ENCODE measurements at regions not wholly inside any gene's neighbourhood (a gene's known extent, or its start where the extent isn't known, plus 50 kb on each side); places are given as distances from the start of the nearest gene placed in this dataset.
"Not testable (repeated sequence)": the region's sequence is repeated elsewhere in the genome, so short reads cannot be mapped to it uniquely, and the experiment has no call there.

DNA sequence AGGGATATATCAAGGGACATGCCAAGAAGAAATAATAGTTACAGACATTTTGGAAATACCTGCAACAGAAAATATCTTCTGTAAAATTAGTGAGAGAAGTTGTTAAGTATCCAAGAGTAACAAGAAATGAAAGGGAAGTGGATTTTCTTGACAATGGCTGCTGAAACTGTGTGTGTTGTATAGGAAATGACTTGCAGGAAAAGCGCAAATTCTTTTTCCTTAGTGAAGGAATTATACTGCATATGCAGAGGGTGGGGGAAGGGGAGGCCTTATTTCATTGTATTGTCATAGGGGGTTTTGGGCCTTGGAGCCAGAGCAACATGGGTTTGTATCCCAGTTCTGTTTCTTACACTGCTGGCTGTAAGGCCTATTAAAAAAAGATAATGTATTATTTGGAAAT, 84.4 kb upstream of the DDHD1 start:
- DNase-seq (ENCODE audit: low spot score): no peak
- in situ Hi-C loops (cut with HindIII; ENCODE audit: low sequenced_read_pairs): no loop called here

DNA sequence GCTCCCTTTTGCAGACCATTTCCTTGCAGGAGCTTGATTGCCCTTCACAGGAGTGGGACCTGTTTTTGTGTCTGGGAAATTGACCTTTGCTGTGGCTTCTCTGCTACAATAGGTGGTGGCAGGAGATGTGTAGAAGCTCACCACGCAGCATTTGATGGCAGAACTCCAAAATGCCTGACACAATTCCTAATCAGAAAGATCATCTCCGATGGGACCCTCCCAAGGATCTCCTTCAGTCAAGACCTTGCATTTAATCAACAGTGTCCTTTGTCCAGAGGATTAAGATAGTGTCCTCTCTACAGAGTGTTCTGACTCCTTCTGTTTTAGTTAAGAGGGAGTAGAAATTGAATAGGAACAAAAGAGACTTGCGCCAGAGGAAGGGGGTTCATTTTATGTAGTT, 83.6 kb upstream of the DDHD1 start:
- in situ Hi-C loops (cut with HindIII; ENCODE audit: low sequenced_read_pairs): no loop called here
- no peak for DNase-seq (ENCODE audit: low spot score)

DNA sequence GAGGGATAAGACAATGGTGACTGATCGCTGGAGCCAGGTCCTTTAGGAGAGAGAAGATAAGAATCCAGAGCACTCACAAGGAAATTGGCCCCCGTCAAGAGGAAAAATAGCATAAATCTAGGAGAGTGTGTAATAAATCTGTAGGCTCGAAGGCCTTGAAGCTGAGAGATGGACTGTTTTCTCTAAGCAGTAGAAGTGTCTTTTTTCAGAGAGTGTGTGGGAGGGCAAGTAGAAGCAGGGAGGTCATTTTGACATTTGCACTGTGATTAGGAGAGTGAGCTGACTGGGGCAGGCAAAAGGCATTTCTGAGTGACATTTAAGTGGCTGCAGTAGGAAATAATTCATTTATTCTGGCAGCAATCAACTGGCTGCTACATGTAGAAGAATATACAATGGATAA, 78.0 kb upstream of the DDHD1 start:
- in situ Hi-C loops (cut with HindIII; ENCODE audit: low sequenced_read_pairs): no loop called here
- no peak for DNase-seq (ENCODE audit: low spot score)

DNA sequence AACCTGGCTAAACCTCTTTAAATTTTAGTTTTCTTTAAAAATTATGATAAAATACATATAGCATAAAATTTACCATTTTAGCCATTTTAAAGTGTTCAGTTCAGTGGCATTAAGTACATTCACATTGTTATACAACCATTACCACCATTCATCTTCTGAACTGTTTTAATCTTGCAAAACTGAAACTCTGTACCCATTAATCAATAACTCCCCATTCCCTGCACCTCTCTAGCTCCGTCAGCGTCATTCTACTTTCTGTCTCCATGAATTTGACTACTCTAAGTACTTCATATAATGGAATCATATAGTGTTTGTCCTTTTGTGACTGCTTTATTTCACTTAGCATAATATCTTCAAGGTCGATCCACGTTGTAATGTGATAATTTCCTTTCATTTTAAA, 75.8 kb upstream of the DDHD1 start:
- in situ Hi-C loops (cut with HindIII; ENCODE audit: low sequenced_read_pairs): no loop called here
- DNase-seq (ENCODE audit: low spot score): no peak

DNA sequence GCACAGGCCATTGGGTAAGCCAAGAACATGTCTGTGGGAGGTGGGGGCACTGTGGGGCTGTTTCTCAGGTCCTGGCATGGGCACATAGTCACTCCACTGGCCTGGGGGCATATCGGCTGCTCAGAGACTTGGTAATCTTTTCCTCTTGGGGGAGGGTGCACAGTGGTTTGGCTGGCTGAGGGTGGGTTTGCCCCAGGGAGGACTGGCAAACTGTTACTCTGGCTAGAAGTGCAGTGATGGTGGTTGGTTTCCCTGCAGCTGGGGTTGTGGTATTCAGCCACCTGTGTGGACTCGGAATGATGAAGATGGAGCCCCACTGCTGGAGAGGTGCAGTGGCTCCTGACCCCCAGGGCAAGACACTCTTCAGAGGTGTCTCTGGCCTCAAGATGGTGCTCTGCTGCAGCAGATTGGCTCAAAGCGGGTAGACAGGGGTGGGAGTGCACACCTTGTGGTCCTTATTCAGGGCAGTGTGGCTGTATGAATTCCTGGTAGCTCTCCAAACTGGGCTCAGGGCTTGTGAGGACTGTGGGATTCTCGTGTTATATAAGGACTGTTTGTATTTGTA, 74.1 kb upstream of the DDHD1 start:
- DNase-seq (ENCODE audit: low spot score): no peak
- in situ Hi-C loops (cut with HindIII; ENCODE audit: low sequenced_read_pairs): no loop called here

DNA sequence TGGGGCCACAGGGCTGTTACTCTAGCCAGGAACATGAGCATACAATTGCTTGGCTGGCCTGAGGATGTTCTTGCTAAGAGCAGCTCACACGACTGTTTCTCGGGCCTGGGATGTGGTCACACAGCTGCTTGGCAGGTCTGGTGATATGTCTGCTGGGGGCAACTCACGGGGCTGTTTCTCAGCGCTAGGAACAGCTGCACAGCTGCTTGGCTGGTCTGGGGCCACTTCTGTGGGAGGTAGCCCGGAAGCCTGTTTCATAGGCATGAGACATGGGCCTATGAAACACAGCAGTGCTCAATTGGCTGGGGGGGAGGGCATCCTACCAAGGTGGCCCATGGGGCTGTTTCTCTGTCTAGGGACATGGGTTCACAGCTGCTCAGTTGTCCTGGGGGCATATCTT, 73.4 kb upstream of the DDHD1 start:
- DNase-seq (ENCODE audit: low spot score): no peak
- in situ Hi-C loops (cut with HindIII; ENCODE audit: low sequenced_read_pairs): no loop called here

DNA sequence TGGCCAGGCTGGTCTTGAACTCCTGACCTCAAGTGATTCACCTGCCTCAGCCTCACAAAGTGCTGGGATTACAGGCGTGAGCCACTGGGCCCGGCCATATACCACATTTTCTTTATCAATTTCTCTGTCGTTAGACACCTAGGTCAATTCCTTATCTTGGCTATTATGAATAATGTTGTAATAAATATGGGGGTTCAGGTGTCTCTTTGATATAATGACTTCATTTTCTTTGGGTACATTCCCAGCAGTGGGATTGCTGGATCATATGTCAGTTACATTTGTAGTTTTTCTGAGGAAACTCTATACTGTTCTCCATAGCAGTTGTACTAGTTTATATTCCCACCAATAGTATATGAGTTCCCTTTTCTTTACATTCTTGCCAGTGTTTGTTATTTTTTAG, 67.8 kb upstream of the DDHD1 start:
- in situ Hi-C loops (cut with HindIII; ENCODE audit: low sequenced_read_pairs): no loop called here
- DNase-seq (ENCODE audit: low spot score): no peak

DNA sequence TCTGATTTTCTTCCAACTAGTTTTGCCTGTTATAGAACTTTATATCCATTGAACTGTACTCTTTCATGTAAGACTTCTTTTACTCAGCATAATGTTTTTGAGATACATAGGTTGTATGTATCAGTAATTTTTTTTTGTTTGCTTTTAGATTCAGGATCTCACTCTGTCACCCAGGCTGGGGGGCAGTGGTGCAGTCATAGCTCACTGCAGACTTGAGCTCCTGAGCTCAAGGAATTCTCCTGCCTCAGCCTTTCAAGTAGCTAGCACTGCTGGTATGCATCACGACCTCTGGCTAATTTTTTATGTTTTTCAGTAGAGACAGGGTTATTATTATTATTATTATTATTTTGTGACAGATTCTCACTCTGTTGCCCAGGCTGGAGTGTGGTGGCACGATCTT, 65.0 kb upstream of the DDHD1 start:
- no peak for DNase-seq (ENCODE audit: low spot score)
- in situ Hi-C loops (cut with HindIII; ENCODE audit: low sequenced_read_pairs): no loop called here

DNA sequence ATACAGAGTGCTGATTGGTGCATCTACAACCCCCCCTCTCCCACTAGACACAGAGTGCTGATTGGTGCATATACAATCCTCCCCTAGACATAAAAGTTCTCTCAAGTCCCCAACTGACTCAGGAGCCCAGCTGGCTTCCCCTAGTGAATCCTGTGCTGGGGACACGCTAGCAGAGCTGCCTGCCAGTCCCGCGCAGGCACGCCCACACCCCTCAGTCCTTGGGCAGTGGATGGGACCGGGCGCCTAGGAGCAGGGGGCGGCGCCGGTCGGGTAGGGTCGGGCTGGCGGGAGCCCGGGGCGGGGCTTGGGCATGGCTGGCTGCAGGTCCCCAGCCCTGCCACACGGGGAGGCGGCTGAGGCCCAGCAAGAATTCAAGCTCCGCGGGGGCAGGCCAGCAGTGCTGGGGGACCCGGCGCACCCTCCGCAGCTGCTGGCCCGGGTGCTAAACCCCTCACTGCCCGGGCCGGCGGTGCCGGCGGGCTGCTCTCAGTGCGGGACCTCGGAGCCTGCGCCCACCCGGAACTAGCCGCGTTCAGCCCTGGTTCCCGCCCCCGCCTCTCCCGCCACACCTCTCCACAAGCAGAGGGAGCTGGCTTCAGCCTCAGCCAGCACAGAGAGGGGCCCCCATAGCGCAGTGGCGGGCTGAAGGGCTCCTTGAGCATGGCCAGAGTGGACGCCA, 64.3 kb upstream of the DDHD1 start:
- peak; percentile 31 for DNase-seq (ENCODE audit: low spot score)
- in situ Hi-C loops (cut with HindIII; ENCODE audit: low sequenced_read_pairs): no loop called here

DNA sequence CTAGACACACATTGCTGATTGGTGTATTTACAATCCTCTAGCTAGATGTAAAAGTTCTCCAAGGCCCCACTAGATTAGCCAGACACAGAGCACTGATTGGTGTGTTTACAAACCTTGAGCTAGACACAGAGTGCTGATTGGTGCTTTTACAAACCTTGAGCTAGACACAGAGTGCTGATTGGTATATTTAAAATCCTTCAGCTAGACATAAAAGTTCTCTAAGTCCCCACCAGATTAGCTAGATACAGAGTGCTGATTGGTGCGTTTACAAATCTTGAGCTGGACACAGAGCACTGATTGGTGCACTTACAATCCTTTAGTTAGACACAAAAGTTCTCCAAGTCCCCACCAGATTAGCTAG, 63.8 kb upstream of the DDHD1 start:
- DNase-seq (ENCODE audit: low spot score); in situ Hi-C loops (cut with HindIII; ENCODE audit: low sequenced_read_pairs): not testable (repeated sequence)

DNA sequence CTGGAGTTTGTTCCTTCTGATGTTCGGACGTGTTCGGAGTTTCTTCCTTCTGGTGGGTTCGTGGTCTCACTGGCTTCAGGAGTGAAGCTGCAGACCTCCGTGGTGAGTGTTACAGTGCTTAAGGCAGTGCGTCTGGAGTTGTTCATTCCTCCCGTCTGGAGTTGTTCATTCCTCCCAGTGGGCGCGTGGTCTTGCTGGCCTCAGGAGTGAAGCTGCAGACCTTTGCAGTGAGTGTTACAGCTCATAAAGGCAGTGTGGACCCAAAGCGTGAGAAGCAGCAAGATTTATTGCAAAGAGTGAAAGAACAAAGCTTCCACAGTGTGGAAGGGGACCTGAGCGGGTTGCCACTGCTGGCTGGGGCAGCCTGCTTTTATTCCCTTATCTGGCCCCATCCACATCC, 63.4 kb upstream of the DDHD1 start:
- DNase-seq (ENCODE audit: low spot score); in situ Hi-C loops (cut with HindIII; ENCODE audit: low sequenced_read_pairs): not testable (repeated sequence)

DNA sequence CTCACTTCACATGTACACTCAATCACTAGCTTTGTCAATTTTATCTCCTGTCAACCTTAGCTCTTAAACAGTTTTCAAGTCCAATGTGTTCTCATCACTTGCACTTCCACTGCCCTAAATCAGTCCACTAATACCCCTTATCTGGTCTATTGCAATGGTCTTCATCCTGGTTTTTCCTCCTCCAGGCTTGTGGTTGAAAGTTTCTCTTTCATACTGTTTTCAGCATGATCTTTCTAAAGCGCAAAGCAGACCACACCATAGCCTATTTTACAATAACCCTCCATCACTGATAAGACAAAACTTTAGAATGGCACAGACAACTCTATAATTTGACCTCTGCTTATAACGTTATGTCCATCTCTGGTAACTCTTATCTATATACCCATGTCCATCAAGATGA, 62.0 kb upstream of the DDHD1 start:
- in situ Hi-C loops (cut with HindIII; ENCODE audit: low sequenced_read_pairs): no loop called here
- DNase-seq (ENCODE audit: low spot score): no peak

DNA sequence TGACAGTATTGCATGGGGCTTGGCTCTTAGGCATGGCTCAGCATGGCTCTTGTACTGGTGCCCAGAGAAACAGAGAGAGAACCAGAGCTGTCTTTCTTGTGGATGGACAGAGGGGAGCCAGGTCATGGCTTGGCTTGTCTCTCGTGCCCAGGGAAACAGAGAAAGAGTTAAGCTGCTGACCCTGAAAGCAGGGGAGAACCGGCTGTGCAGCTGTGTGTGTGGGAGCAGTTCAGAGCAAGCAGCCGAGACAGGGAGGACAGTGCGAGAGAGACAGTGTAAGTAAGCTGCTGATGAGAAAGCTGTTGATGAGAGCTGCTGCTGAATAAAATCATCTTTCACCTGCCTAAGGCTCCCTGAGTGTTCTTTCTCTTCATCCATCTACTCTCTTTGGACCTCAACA, 61.3 kb upstream of the DDHD1 start:
- DNase-seq (ENCODE audit: low spot score): peak; percentile 6
- in situ Hi-C loops (cut with HindIII; ENCODE audit: low sequenced_read_pairs): no loop called here

DNA sequence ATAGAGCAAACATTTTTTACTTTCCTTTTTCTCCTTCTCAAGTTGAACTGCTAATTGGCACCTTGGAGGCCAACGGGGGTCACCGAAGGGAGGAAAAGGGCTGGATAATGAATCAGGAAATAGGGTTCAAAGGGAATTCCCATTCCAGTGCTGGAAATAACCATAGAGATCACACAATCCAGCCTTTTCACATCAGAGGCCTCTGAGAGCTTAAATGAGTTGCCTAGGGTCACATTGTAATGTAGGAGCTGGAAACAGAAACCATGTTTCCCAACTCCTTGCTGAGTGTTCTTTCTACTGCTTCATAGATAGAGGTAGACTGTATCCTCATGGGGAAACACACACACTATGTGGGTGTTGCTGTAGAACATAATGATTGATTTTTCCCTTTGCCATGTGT, 60.6 kb upstream of the DDHD1 start:
- in situ Hi-C loops (cut with HindIII; ENCODE audit: low sequenced_read_pairs): no loop called here
- no peak for DNase-seq (ENCODE audit: low spot score)

DNA sequence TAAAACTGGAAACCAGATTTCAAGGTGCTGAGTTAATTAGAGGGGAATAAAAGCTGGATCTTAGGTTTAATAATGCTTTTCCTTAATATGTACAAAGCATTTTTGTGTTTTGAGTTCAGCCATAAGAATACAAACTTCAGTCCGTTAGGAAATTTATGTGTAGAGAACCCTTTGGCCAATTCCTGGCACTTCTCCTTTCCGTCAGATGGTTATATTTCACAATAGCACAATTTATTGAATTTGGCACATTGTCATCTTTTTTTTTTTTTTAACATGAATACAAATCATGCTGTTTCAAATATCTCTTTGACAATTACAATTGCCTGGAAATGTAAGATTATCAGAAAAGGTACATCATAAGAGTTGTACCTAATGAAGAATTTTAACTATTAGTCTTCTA, 56.2 kb upstream of the DDHD1 start:
- in situ Hi-C loops (cut with HindIII; ENCODE audit: low sequenced_read_pairs): no loop called here
- DNase-seq (ENCODE audit: low spot score): no peak

All from G401 (cell line).